GM21723 (cell line): ENCODE measurements at regions not wholly inside any gene's neighbourhood (a gene's known extent, or its start where the extent isn't known, plus 50 kb on each side); places are given as distances from the start of the nearest gene placed in this dataset.

ENCODE experiments used
- ATAC-seq: cut with Tn5 transposase; IDR thresholded peaks from one replicate; pipeline ENCODE4 v1.9.1; 2021; ENCODE audit warnings: mild to moderate bottlenecking, moderate library complexity; ENCODE audit not compliant: unreplicated experiment

DNA sequence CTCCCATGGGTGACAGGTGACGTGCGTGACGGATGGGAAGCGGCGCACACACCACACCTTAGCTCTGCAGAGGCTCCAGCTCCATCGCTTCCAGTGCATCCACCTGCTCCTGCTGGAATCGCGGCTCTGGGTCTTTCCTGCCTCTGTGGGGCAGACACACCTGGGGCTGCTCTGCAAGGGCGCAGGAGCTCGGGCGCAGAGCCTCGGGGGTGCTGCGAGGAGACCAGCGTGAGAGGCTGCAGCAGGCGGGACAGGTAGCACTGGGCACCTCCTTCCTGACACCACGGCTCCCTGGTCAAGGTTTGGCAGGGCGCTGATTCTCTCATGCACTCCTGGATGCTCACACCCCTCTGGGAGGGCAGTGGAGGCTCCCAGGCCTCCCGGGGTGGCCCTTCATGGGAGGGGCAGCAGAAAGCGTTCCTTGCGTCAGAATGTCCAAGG is 1494.3 kb downstream of the BRD1 start:
- no peak for ATAC-seq

- no peak for ATAC-seq
Observed at GRCh38 chr22:48332438-48333322, 1495.0 kb downstream of the BRD1 start.

DNA sequence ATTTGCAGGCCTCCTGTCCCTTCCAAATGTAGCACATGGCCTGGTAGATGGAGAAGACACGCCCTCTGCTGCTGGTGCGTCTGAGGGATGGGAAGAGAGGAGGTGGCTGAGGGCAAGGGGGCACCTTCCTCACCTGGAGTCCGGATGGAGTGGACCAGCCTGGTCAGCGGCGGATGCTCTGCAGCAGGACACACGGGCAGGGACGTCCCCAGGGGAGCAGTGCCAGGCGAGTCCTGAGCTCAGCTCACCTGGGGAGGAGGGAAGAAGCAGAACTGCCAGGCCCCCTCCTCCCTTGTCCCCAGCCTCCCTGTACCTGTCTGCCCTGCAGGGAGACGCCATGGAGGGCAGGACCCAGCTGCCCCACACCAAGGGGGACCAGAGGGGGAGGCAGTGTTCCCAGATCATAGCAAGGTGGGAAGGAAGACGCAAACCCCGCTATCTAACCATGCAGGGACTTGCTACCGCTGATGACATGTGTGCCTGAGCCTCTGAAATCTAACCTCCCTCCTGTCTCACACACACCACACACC is 1495.9 kb downstream of the BRD1 start:
- no peak for ATAC-seq

- ATAC-seq, result no peak
Observed at GRCh38 chr22:48331266-48331665, 1496.4 kb downstream of the BRD1 start.

DNA sequence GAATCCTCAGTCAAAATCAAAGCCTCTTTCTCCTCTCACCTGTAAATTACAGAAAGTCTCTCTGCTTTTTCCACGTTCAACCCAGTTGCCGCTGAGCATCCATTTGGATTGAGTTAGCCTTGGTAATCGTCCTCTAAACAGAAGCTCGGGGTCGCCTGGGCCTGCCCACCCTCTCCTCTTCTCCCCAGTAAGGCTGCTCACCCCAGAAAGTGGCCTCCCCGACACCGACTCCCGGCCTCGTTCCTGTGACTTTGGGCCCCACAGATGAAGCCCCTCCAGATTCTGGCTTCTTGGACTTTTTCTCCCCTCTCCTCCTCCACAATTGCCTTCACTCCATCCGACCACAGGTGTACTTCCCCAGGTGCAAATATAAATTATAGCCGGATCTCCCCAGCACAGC is 1500.0 kb downstream of the BRD1 start:
- no peak for ATAC-seq

GRCh38 chr22:48323746-48324145 is 1503.9 kb downstream of the BRD1 start:
- ATAC-seq, result no peak

GRCh38 chr22:48322907-48323306 is 1504.8 kb downstream of the BRD1 start:
- ATAC-seq, result no peak

DNA sequence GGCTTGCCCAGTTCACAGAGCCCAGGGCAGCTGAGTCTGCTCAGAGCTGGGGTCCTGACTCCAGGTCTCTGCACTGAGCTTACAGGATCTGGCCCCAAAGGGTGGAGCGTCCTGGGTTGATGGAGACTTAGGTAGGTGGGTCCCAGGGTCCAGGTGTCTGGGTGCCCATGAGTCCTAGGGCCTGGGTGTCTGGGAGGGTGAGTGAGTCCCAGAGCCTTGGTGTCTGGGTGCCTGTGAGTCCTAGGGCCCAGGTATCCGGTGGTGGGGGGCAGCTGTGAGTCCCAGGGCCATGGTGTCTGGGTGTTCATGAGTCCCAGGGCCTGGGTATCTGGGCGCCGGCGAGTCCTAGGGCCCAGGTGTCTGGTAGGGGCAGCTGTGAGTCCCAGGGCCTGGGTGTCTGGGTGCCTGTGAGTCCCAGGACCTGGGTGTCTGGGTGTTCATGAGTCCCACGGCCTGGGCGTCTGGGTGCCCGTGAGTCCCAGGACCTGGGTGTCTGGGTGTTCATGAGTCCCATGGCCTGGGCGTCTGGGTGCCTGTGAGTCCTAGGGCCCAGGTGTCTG is 1505.6 kb downstream of the BRD1 start:
- ATAC-seq, result no peak

GRCh38 chr22:48320683-48321451 is 1506.8 kb downstream of the BRD1 start:
- no peak for ATAC-seq

GRCh38 chr22:48320048-48320682 is 1507.5 kb downstream of the BRD1 start:
- no peak for ATAC-seq

DNA sequence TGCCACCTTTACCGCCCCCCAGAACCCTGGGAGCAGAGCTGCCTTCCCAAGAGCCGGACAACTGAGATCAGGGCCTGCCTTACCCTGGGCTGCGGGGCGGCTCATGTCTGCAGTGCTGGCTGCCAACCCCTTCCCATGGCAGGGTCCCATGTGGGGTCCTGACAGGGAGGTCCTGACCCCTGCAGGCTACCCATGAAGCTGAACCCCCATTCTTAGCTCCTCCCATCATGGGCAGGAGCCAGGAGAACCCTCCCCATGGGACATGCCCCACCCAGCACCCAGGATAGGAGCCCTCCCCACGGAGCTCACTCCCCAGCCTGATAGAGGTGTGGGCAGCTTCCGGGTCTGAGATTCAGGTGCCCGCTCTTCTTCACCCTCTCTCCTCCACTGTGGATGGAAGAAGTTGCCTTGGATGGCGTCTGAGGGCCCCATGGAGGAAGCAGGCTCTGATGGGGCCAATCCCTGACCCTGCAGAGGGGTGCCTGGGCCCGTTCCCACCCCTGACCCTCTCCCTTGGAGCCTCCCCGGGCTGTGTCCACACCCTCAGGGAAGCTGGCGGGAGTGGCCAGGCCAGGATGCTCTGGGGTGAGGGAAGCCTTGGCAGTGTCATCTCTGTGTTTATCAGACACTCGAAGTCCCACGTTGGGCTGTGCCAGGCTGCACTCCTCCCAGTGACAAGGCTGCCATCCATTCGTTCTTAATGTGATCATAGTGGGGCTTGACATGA is 1508.2 kb downstream of the BRD1 start:
- no peak for ATAC-seq

DNA sequence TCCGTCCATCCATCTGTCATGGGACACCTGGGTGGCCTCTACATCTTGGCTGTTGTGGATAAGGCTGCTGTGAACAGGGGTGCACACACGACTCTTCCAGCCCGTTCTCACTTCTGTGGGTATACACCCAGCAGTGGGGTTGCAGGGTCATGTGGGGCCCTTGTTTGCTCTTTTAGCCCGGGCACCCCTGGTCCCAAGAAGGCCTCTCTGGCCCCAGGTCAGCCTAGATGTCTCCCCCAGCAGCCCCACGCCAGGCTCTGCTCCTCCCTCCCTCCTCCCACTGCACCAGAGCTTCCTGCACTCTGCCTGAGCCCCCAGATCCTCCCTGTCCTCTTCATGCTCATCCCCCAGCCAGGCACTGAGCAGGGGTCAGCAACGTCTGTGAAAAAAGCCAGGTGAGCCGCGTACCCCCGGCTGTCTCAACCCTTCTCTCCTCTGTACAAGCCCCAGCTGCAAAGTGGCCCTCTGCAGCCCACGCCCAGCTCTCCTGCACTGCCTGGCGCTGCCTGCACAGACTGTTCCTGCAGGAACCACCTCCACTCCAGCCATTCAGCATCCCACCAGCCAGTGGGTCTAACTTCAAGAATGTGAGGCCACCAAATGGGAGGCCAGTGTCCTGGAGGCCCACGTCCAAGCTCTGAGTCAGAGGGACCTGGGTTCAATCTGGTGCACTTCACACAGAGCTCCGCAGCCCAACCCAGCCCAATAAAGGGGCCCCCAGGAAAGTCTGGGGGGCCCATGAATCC is 1508.9 kb downstream of the BRD1 start:
- ATAC-seq, result no peak

DNA sequence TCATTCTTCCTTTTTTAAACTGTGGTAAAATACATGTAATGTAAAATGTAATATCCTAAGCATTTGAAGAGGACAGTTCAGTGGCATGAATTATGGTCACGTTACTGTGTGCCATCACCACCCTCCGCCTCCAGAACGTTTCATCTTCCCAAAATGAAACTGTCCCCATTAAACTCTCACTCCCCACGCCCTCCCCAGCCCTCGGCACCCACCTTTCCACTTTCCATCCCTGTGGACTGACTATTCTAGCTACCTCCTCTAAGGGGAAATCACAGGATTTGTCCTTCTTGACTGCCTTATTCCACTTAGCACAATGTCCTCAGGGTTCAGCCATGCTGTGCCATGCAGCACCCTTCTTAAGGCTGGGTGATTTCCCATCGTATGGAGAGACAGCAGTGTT is 1509.5 kb downstream of the BRD1 start:
- no peak for ATAC-seq

DNA sequence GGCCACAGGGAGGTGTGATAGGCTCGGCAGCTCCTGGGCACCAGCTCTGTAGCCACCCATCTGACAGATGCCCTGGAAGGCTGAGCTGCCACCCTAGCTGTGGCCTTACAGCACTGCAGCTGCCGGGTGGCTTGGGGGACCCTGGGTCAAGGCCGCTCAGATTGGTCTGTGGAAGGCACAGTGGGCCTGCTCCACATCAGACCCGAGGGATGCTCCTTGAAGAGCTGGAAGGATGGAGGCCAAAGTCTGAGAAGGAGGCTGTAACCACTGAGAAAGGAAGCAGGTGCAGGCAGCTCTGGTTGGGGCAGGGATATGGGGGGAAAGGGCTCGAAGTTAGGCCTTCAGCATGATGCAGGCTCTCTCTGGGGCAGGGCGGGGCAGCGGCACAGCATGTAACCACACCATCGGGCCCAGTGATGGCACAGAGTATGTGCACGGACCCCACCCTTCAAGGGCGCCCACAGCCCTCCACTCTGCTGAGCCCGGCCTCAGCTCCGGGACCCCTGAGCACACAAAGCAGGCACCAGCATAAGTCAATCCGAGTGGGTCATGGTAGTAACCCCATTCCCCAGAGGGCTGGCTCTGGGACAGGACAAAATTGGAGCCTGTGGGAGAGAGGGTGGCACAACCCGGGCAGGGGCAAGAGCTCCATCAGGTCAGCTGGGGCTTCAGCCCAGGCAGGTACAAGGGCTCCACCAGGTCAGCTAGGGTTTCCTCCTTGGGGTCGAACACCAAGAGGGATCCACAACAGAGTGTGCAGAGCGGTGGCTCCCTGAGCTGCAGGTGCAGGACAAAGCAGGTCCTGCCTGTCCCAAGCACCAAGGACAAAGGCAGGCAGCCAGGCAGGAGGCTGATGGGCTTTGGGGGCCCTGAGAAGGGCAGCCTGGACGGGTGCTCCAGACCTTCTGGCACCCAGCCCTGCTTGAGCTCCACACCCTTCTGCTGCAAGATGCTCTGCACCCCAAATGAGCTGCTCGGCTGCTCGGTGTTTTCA is 1511.1 kb downstream of the BRD1 start:
- no peak for ATAC-seq

DNA sequence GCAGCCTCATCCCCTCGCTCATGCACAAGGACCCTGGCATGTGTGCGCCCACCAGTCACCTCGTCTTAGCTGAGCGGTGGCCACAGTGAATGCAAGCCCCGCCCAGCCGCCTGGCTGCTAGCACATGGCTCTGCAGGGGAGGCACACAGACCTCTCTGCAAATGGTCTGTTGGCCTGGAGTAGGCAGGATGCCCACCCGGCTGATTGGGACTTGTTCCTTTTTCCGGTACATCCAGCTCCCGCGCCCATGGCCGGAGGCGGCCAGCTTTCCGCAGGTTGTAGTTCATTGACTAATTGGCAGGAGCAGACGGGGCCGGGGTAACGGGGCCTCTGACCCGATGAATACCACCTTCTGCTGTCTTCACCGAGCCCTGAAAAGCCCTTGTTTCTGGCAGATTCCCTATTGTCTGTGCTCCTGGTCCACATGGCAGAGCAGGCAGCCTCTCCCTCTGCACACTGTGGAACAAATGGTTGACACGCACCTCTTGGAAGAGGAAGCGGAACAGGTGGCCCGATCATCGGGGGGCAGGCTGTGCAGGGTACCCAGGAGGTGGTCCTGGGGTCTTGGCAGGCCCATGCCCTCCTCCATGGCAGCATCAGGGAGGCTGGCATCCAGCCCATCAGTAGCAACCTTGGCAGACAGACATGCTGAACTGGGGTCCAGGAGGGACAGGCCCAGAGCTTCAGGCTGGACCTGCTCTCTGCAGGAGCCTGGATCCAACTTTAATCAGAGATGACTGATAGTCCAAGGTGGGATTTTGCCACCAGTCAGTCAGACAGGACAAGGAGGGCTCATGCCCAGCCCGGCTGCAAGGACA is 1512.0 kb downstream of the BRD1 start:
- ATAC-seq, result no peak

GRCh38 chr22:48314073-48314472 is 1513.6 kb downstream of the BRD1 start:
- ATAC-seq, result no peak

- no peak for ATAC-seq
Observed at GRCh38 chr22:48313175-48313830, 1514.4 kb downstream of the BRD1 start.
